Gastrocnemius medialis (tissue), 4 donors: ENCODE measurements at regions not wholly inside any gene's neighbourhood (a gene's known extent, or its start where the extent isn't known, plus 50 kb on each side); places are given as distances from the start of the nearest gene placed in this dataset.

Experiments used
- ATAC-seq, 2 donors: fragments of 150-250 bp; one replicate each; pipeline ENCODE4 v1.9.1; 2016
- DNase-seq, 2 donors: peaks; one replicate each; pipeline ENCODE4 v3.0.0-alpha.2; 2019
- H3K27ac ChIP-seq, 4 donors: fragments of 200-600 bp; sonication (generic); 1 replicate in 1 of 4; 2 replicates in 3 of 4; pipeline ENCODE4 v1.5.1; 2016 to 2018; ENCODE audit warnings: mild to moderate bottlenecking in 2 of 4, moderate library complexity in 1 of 4
- H3K27me3 ChIP-seq, 3 donors: fragments of 200-600 bp; sonication (generic) in 2 of 3; 1 replicate in 1 of 3; 2 replicates in 2 of 3; pipeline versions ENCODE4 v1.5.1 to v1.6.0; 2016 to 2019; ENCODE audit warnings: mild to moderate bottlenecking in 1 of 3, moderate library complexity in 1 of 3
- H3K36me3 ChIP-seq, 2 donors: fragments of 200-600 bp; sonication (generic) in 1 of 2; one replicate each; pipeline ENCODE4 v1.5.1; 2017 to 2018
- H3K4me1 ChIP-seq, 2 donors: fragments of 200-600 bp; sonication (generic) in 1 of 2; one replicate each; pipeline ENCODE4 v1.5.1; 2016 to 2017; ENCODE audit warnings: mild to moderate bottlenecking in 2 of 2
- H3K4me3 ChIP-seq, 4 donors: fragments of 200-600 bp; sonication (generic) in 3 of 4; 1 replicate in 1 of 4; 2 replicates in 3 of 4; pipeline ENCODE4 v1.5.1; 2016 to 2019; ENCODE audit warnings: mild to moderate bottlenecking in 2 of 4
- H3K9me3 ChIP-seq, 3 donors: fragments of 200-600 bp; sonication (generic) in 2 of 3; 1 replicate in 1 of 3; 2 replicates in 2 of 3; pipeline ENCODE4 v1.5.1; 2016 to 2019
- POLR2A ChIP-seq, 2 donors: fragments of 450-650 bp; IDR thresholded peaks; one replicate each; pipeline ENCODE4 v1.6.1; 2017; ENCODE audit warnings: antibody characterized with exemption in 2 of 2, mild to moderate bottlenecking in 2 of 2, moderate library complexity in 2 of 2
- in situ Hi-C, 4 donors: fragments of 200-750 bp; cut with MboI; loops; one replicate each; pipeline versions ENCODE4 v1.15.0 to v1.8.0; 2017; ENCODE audit warnings: low sequenced_read_pairs in 4 of 4
- intact Hi-C: fragments of 100-400 bp; cut with DNase I; formaldehyde crosslinking; loops from one replicate; pipeline ENCODE4 v1.15.1; 2023; ENCODE audit warnings: low total_unique reads
- TF ChIP-seq, protein P1 (sequence below), 5 experiments: fragments of 450-650 bp in 3 of 5; fragments of 200-600 bp in 2 of 5; sonication (generic) in 2 of 5; IDR thresholded peaks in 4 of 5; conservative IDR thresholded peaks in 1 of 5; 1 replicate in 4 of 5; 2 replicates in 1 of 5; pipeline ENCODE4 v1.5.1; 2016 to 2019; ENCODE audit warnings: antibody characterized with exemption in 5 of 5, mild to moderate bottlenecking in 3 of 5, moderate library complexity in 3 of 5

DNA sequence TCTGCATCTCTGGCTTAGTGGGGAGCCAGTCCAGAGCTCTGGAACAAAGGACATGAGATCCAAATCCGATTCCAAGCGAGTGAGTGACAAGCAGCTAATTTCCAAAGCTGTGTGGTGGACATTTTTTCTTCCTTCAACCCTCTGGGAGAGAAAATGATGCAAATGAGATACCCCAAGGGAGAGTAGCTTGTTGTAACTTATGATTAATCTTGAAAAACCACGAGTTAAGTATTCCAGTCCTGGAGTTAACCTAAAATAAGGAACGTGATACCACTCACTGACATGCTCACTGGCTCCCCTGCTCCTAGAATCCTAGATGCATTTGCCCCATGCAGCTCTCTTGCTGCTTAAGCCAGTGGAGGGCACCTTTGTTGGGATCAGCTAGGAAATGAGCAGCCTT is 116.0 kb upstream of the HABP2 start:
- DNase-seq (no peak), ATAC-seq (no peak)
- Histone ChIP-seq H3K27me3 (no peaks in the 10 kb centered on the region), H3K4me3 (no peak overlapping the region), H3K36me3 (no peaks in the 10 kb centered on the region), H3K4me1 (no peaks in the 10 kb centered on the region), H3K9me3 (no peaks in the 10 kb centered on the region), H3K27ac (no peak overlapping the region)
- in situ Hi-C loops: no loop called here
- intact Hi-C loops: no loop called here
- TF ChIP-seq POLR2A (IDR thresholded peaks at IDR 0.05): no peak
- TF ChIP-seq, protein P1, sequence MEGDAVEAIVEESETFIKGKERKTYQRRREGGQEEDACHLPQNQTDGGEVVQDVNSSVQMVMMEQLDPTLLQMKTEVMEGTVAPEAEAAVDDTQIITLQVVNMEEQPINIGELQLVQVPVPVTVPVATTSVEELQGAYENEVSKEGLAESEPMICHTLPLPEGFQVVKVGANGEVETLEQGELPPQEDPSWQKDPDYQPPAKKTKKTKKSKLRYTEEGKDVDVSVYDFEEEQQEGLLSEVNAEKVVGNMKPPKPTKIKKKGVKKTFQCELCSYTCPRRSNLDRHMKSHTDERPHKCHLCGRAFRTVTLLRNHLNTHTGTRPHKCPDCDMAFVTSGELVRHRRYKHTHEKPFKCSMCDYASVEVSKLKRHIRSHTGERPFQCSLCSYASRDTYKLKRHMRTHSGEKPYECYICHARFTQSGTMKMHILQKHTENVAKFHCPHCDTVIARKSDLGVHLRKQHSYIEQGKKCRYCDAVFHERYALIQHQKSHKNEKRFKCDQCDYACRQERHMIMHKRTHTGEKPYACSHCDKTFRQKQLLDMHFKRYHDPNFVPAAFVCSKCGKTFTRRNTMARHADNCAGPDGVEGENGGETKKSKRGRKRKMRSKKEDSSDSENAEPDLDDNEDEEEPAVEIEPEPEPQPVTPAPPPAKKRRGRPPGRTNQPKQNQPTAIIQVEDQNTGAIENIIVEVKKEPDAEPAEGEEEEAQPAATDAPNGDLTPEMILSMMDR (IDR thresholded peaks at IDR 0.05 in 4 of 5, conservative IDR thresholded peaks at IDR 0.05 in 1 of 5): no peak

DNA sequence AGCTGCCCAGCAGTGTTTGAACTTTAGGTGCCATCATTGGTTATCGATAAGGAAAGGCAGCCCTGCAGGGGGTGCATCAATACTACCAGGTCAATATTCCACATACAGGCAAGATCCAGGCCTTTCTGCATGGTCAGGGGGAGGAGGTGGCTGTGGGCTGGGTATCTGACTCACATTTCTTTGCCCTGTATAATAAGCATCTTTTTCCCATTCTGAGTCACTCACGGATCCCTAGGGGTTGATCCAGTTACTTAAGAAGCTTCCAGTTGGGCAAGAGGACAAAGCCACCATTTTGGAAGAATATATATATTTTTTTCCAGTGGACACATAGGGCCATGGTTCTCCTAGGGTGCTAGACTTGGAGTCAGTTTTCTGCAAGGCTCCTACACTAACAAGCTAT is 114.2 kb upstream of the HABP2 start:
- ATAC-seq (no peak), DNase-seq (no peak)
- TF ChIP-seq POLR2A (IDR thresholded peaks at IDR 0.05): no peak
- H3K4me1 ChIP-seq: no peaks in the 10 kb centered on the region
- H3K36me3 ChIP-seq: no peaks in the 10 kb centered on the region
- in situ Hi-C loops: no loop called here
- no peaks in the 10 kb centered on the region for H3K27me3 ChIP-seq
- no peak overlapping the region for H3K27ac ChIP-seq
- H3K9me3 ChIP-seq: no peaks in the 10 kb centered on the region
- H3K4me3 ChIP-seq: no peak overlapping the region
- intact Hi-C loops: no loop called here

DNA sequence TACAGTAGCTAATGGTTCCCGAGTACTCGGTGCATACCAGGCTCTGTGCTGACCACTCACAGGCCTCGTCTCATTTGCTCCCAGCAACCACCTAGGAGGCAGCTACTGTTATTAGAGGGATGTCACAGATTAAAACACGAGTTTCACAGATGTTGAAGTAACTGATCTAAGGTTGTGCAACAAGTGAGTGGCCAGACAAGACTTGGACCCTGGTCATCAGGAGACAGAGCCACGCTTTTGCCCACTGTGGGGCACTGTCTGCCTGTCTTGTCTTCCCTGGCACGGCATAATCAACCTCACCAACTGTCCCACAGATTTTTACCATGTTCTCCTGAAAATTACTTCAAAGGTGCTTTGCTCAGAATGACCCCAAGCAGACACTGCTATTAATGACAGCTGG is 111.6 kb upstream of the HABP2 start:
- no peak for ATAC-seq
- no peak for DNase-seq
- Histone ChIP-seq H3K4me3 (no peak overlapping the region), H3K9me3 (no peaks in the 10 kb centered on the region), H3K4me1 (no peaks in the 10 kb centered on the region), H3K36me3 (no peaks in the 10 kb centered on the region), H3K27me3 (no peaks in the 10 kb centered on the region), H3K27ac (no peak overlapping the region)
- TF ChIP-seq, protein P1 (IDR thresholded peaks at IDR 0.05 in 4 of 5, conservative IDR thresholded peaks at IDR 0.05 in 1 of 5): no peak
- TF ChIP-seq POLR2A (IDR thresholded peaks at IDR 0.05): no peak
- intact Hi-C loops: no loop called here
- in situ Hi-C loops: no loop called here

DNA sequence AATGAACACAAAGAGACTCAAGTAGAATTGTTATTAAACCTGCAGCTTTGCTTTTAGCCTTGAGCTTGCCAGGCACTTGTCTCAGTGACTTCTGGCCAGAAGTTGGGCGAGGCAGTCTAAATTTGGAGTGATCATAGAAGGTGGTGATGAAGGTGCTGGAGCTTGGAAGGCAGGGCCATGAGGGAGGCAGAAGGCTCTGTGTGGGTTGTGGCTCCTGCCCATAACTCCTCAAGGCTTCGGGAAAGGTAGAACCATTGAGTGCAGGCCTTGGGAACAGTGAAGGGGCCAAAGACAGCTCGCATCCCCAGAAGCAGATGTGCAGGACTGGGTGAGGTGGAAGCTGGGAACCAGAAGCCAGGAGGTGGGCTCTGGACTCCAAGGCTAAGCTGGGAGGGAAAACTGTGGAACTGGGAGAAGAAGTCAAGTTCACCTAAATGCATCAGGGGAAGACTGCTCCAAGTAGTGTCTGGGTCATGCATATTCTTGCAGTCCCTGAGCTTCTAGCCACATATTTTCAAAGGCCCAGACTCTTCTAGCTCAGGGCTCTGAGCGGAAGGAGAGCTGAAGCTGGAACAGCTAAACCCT is 111.1 kb upstream of the HABP2 start:
- DNase-seq (no peak), ATAC-seq (no peak)
- no peaks in the 10 kb centered on the region for H3K36me3 ChIP-seq
- TF ChIP-seq, protein P1 (IDR thresholded peaks at IDR 0.05 in 4 of 5, conservative IDR thresholded peaks at IDR 0.05 in 1 of 5): no peak
- TF ChIP-seq POLR2A (IDR thresholded peaks at IDR 0.05): no peak
- intact Hi-C loops: no loop called here
- H3K4me1 ChIP-seq: no peaks in the 10 kb centered on the region
- H3K4me3 ChIP-seq: no peak overlapping the region
- no peaks in the 10 kb centered on the region for H3K9me3 ChIP-seq
- in situ Hi-C loops: no loop called here
- H3K27me3 ChIP-seq: no peaks in the 10 kb centered on the region
- no peak overlapping the region for H3K27ac ChIP-seq

DNA sequence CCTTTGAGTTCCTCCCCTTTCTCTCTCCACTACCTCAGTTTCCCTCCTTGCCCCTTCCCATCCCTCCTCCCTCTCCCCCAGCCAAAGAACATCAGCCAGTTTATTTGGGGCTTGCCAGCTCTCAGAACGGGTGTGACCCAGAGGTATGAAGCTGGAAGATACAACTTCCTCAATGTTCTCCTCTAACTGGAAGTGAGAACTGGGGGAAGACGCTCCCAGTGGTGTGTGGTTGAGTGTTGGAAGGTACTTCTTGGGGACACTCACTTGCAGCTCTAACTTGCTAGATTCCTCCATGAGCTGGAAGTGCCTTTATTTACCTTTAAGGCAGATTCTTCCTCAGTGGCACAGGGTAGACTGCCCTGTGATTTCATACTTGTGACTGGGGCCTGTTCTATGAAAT is 110.5 kb upstream of the HABP2 start:
- in situ Hi-C loops: no loop called here
- Histone ChIP-seq H3K9me3 (no peaks in the 10 kb centered on the region), H3K4me1 (no peaks in the 10 kb centered on the region), H3K4me3 (no peak overlapping the region), H3K27me3 (no peaks in the 10 kb centered on the region), H3K36me3 (no peaks in the 10 kb centered on the region), H3K27ac (no peak overlapping the region)
- no peak for TF ChIP-seq POLR2A (IDR thresholded peaks at IDR 0.05)
- TF ChIP-seq, protein P1 (IDR thresholded peaks at IDR 0.05 in 4 of 5, conservative IDR thresholded peaks at IDR 0.05 in 1 of 5): no peak
- ATAC-seq (no peak), DNase-seq (no peak)
- intact Hi-C loops: no loop called here
